Stomach (tissue), 4 donors: ENCODE measurements at regions not wholly inside any gene's neighbourhood (a gene's known extent, or its start where the extent isn't known, plus 50 kb on each side); places are given as distances from the start of the nearest gene placed in this dataset.

Experiments used
- EP300 ChIP-seq: sonication (generic); formaldehyde crosslinking; IDR thresholded peaks from one replicate; pipeline ENCODE4 v1.6.1; 2017; ENCODE audit warnings: antibody characterized with exemption
- POLR2AphosphoS5 ChIP-seq, 3 donors: sonication (generic); formaldehyde crosslinking; IDR thresholded peaks; one replicate each; pipeline ENCODE4 v1.6.1; 2016; ENCODE audit warnings: antibody characterized with exemption in 3 of 3

DNA sequence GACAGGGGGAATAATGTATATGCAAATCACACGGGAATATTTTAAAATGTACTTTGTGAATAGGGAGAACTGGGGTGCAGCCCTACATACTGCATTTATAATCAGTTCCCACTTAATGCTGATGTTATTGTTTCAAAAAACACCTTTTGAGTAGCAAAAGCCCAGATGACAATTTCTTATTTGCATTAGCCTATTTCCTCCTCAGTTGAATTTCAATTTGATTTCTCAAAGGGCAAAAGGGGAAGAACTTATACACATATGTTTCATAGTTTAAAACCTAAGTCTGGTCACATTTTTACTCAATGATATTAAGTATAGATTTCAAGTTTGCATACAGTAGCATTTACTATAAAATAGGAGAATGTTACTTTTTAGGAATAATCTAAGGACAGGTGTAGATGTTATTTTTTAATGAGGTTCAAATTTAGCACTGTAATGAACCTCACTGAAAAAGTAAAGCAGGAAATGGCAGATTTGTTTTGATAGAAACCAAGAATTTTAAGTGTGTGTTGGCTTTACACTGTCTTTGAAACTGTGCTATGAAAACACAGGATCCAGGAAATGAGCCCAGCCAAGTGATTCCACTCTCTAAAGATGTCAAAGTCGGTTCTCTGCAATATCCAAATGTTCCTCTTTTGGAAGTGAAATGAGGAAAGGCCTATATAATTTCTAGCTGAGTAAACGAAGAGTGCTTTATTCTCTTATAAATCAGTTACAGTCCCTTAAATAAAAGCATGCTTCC lies 367.4 kb downstream of the BTG1 start:
- TF ChIP-seq EP300 (no peak), POLR2AphosphoS5 (IDR thresholded peaks at IDR 0.05) (no peak)
